ENCODE measurements at regions not wholly inside any gene's neighbourhood (a gene's known extent, or its start where the extent isn't known, plus 50 kb on each side); places are given as distances from the start of the nearest gene placed in this dataset.

DNA sequence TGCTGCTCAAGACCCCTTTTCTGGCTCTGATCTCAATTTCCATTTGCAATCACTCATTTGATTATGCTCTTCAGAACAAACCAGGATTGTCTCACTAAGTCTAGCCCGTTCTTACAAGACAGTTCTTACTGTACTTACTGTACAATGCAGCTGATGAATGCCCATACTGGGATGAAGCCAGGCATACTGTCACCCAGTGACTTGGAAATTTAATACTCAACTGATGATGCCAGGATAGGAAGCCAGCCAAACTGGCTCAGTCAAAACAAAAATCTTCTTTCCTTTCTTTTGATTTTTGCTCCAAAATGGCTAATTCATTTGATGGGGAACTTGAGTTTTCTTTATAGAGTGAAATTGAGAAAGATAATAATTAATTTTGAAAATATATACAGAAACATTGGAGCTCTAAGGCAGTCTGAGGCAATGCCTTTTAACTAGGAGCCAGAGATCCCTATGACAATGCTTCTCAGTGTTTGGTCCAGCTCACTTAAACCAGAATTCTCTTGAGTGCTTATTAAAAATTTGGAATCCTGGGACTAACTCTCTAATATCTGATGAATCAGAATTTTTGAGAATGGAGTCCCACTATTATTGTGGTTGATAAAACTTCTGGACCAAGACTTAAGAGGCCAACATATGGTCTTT, 265.6 kb upstream of the THBS1 start:
- peaks cover 0 to 5% (median 0%) of the 10 kb centered on the region in 7 donors for H3K9me3 Mint-ChIP-seq
- DNase-seq, result no peak
- no peaks in the 10 kb centered on the region for H3K4me1 Mint-ChIP-seq
- no peak overlapping the region for H3K27ac Mint-ChIP-seq
- no peaks in the 10 kb centered on the region for H3K36me3 Mint-ChIP-seq
- no peak for ATAC-seq (ENCODE audit: low read depth in 2 of 2)
- no peaks in the 10 kb centered on the region for H3K27me3 Mint-ChIP-seq
- no peak overlapping the region for H3K4me3 Mint-ChIP-seq

DNA sequence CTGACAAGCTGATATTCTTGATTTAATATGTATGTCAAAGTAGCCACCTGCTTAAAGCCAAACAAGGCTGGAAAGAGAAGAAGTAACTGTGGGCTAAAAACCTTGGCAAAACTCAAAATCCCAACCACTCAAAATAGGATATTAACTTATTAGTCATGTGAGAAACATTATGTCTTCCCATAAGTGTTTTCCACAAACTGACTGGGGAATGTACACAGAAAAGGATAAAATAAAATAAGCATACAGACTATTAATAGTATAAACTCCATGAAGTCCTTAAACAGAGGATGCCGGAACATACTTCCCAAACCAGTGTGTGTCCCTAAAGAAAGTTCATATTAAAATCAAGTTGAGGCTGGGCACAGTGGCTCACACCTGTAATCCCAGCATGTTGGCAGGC, 263.7 kb upstream of the THBS1 start:
- Mint-ChIP-seq H3K9me3 (peaks cover 4 to 22% (median 7%) of the 10 kb centered on the region in 7 donors), H3K36me3 (no peaks in the 10 kb centered on the region), H3K4me3 (no peak overlapping the region), H3K4me1 (no peaks in the 10 kb centered on the region), H3K27ac (no peak overlapping the region), H3K27me3 (no peaks in the 10 kb centered on the region)
- no peak for ATAC-seq (ENCODE audit: low read depth in 2 of 2)
- DNase-seq, result no peak

DNA sequence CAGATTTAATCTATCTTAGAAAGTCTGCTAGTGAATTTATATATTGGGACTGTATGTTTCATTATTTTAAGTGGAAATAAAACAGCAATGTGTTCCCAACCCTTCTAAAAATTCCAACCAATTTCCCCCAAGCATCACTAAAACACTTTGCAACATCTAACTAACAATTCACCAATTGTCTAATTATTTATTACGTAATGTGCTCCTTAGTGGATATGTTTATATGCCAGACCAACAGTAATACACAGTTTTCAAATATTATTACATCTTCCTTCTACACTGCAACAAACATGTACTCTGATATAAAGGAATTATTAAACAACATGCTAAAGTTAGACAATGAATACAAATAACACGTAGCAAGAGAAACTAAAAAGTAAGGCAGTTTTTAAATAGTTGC, 262.6 kb upstream of the THBS1 start:
- no peak overlapping the region for H3K27ac Mint-ChIP-seq
- H3K36me3 Mint-ChIP-seq, result no peaks in the 10 kb centered on the region
- H3K4me1 Mint-ChIP-seq, result no peaks in the 10 kb centered on the region
- no peak overlapping the region for H3K4me3 Mint-ChIP-seq
- no peak for ATAC-seq (ENCODE audit: low read depth in 2 of 2)
- DNase-seq, result no peak
- H3K9me3 Mint-ChIP-seq, result peaks cover 4 to 25% (median 7%) of the 10 kb centered on the region in 7 donors
- H3K27me3 Mint-ChIP-seq, result no peaks in the 10 kb centered on the region

DNA sequence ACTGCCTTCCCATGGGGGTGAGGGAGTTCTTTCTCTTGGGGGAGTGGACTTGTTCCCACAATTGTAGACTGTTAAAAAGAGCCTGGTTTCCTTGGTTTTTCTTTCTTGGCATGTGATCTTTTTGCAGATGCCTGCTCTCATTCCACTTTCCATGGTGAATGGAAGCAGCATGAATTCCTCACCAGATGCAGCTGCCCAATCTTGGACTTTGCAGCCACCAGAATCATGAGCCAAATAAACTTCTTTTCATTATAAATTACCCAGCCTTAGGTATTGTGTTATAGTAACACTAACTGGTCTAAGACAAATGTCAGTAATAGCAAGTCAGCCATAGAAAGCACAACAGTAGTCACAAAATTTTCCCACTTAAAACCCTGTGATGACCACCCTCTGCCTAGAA, 260.5 kb upstream of the THBS1 start:
- peaks cover 0 to under 1% (median 0%) of the 10 kb centered on the region in 3 donors for H3K27me3 Mint-ChIP-seq
- H3K4me3 Mint-ChIP-seq, result no peak overlapping the region
- H3K27ac Mint-ChIP-seq, result no peak overlapping the region
- DNase-seq, result no peak
- H3K36me3 Mint-ChIP-seq, result no peaks in the 10 kb centered on the region
- peaks cover 4 to 25% (median 7%) of the 10 kb centered on the region in 7 donors for H3K9me3 Mint-ChIP-seq
- H3K4me1 Mint-ChIP-seq, result no peaks in the 10 kb centered on the region
- no peak for ATAC-seq (ENCODE audit: low read depth in 2 of 2)

DNA sequence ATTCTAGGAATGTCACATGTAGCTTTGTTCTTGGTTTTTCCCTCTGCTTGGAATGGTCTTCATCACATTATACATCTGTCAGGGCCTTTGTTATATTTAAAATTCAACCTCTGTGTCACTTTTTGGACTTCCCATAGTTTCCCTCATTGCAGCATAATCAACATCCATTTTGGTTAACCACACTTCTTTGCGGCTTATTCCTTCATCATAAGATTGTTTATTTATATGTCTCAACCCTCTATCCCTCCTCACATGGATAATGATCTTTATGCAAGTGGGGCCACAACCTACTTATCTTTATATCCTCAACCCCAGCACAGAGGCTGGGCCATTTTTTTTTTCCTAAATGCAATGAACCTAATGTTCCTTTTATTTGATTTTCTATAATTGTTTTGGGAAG, 260.0 kb upstream of the THBS1 start:
- no peaks in the 10 kb centered on the region for H3K36me3 Mint-ChIP-seq
- DNase-seq (no peak), ATAC-seq (ENCODE audit: low read depth in 2 of 2) (no peak)
- peaks cover 4 to 25% (median 8%) of the 10 kb centered on the region in 7 donors for H3K9me3 Mint-ChIP-seq
- H3K27me3 Mint-ChIP-seq, result peaks cover 0 to 6% (median 0%) of the 10 kb centered on the region in 3 donors
- no peak overlapping the region for H3K4me3 Mint-ChIP-seq
- H3K27ac Mint-ChIP-seq, result no peak overlapping the region
- no peaks in the 10 kb centered on the region for H3K4me1 Mint-ChIP-seq

DNA sequence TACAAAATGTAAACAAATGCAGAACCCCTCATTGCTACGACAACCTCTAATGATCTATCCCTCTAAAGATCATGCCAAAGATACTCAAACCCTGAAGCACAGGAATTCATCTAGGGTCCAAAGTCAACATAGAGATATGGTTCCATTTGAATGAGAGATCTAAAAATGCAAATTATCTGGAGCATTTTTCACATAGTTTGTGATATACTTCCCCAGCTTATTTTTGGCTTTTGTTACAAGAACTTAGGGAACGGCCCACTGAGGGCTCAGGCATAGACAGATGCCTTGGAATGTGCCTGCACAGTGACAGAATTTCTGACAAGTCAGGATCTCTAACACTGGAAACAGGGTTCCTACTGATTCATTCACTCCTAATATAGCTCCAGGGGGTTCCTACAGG, 258.9 kb upstream of the THBS1 start:
- Mint-ChIP-seq H3K4me3 (no peak overlapping the region), H3K9me3 (peaks cover 4 to 25% (median 9%) of the 10 kb centered on the region in 7 donors)

DNA sequence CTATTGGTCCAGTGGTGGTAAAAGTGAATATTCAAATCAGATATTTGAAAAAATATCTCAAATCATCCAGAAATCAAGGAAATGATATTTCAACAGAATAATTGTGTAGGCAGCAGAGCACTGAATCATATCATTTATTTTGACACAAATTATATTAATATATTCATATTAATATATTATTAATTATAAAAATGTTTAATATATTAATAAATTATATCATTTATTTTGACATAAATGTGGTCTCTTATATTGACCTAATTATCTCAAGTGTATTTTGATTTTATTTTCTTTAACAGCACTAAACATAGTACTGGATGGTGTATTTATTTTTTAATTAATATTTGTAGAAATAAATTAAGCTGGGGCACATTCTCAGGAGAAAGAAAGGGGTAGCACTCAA, 257.7 kb upstream of the THBS1 start:
- Mint-ChIP-seq H3K27ac (no peak overlapping the region), H3K36me3 (no peaks in the 10 kb centered on the region), H3K4me3 (no peak overlapping the region), H3K4me1 (no peaks in the 10 kb centered on the region), H3K27me3 (peaks cover 0 to 12% (median 0%) of the 10 kb centered on the region in 3 donors), H3K9me3 (peaks cover 4 to 25% (median 9%) of the 10 kb centered on the region in 7 donors)
- no peak for ATAC-seq (ENCODE audit: low read depth in 2 of 2)
- DNase-seq, result no peak

More for the DNA sequence above, 258.9 kb upstream of the THBS1 start:
- Mint-ChIP-seq H3K36me3 (no peaks in the 10 kb centered on the region), H3K27ac (no peak overlapping the region), H3K4me1 (no peaks in the 10 kb centered on the region), H3K27me3 (peaks cover 0 to 12% (median 0%) of the 10 kb centered on the region in 3 donors)
- DNase-seq (no peak), ATAC-seq (ENCODE audit: low read depth in 2 of 2) (no peak)

DNA sequence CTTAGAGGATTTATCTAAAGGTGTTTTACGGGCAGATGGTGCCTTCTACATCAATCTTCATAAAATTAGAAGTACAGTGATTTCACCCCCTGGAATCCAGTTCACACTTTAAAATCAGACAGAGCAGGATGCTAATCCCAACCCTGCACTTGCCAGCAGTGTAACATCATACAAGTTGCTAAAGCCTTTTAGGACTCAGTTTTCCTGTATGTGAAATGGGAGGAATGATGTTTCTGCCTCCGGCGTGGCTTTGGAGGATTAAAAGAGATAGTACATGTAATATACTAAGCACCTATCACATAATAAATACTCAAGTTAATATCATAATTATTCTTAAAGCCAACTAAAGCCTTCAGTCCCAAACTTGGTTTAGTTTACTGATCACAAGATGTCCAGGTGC, 257.2 kb upstream of the THBS1 start:
- ATAC-seq (ENCODE audit: low read depth in 2 of 2), result no peak

DNA sequence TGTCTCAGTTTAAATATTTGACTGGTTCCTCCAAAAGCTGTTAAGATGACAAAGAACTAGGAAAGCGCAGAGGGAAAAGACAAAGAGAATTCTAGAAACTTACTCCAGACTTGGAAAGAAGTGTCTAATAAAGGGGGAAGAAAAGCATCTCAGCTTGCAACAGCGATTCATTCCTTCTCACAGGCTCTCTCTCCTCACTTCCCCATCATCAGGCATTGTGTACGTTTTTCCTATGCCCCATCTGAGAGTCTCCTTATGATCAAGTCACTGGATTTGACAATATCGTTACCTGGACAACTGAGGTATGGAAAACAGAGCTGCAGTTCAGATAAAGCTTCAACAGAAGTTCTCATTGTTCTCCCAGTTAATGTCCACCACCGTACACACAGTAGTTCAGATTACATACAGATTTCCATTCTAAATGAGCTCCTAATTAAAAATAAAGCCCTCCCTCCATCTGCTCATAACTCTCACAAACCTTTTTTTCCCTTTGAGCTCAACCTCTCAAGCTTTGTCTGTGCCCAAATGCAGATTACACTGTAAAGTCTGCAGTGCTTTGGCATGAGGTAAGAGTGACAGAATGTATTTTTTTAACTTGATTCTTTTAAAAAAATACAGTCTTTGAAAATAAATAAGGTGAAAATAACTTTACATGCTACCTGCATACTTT, 254.4 kb upstream of the THBS1 start:
- ATAC-seq (ENCODE audit: low read depth in 2 of 2) (no peak), DNase-seq (no peak)
- Mint-ChIP-seq H3K4me1 (no peaks in the 10 kb centered on the region), H3K27ac (no peak overlapping the region), H3K27me3 (peaks cover 0 to 12% (median 0%) of the 10 kb centered on the region in 3 donors), H3K9me3 (peaks cover 0 to 9% (median 0%) of the 10 kb centered on the region in 7 donors), H3K36me3 (no peaks in the 10 kb centered on the region), H3K4me3 (no peak overlapping the region)

More for the DNA sequence above, 257.2 kb upstream of the THBS1 start:
- Mint-ChIP-seq H3K27me3 (peaks cover 0 to 12% (median 0%) of the 10 kb centered on the region in 3 donors), H3K9me3 (peaks cover 4 to 25% (median 9%) of the 10 kb centered on the region in 7 donors), H3K36me3 (no peaks in the 10 kb centered on the region), H3K4me3 (no peak overlapping the region), H3K4me1 (no peaks in the 10 kb centered on the region), H3K27ac (no peak overlapping the region)
- DNase-seq, result no peak

DNA sequence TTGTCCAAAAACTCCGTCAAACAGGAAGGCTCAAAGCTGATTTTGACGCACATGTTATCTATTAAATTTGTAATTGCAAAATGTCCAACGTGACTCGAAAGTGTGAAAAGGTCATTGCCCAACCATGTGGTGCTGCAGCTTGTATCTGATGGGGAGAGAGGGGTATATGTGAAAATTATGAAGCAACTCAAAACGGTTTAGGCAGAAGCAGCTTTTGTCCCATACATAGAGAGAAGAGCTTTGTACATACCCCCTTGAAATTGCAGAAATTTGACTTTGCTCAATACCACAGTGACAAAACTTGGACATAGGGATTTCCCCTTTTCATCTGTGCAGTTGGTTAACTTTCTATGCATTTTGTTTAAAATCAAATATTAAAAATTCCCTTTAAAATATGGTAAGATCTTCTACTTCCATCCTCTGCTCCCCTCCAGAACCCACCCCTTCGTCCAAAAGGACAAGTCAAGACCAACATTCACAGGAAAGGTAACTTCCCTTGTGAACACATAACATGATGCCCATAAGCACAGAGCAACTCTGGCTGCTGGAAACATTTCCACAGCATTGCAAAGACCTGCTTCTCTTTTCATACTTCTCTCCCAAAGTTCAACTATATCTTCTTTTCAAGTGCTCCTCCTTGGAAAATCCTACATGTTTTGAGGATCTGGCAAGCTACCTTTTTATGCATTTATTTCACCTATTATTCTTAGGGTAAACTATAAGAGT, 253.7 kb upstream of the THBS1 start:
- Mint-ChIP-seq H3K27me3 (peaks cover 0 to 12% (median 0%) of the 10 kb centered on the region in 3 donors), H3K4me3 (no peak overlapping the region), H3K4me1 (no peaks in the 10 kb centered on the region), H3K9me3 (peaks cover 0 to 3% (median 0%) of the 10 kb centered on the region in 7 donors), H3K27ac (no peak overlapping the region), H3K36me3 (no peaks in the 10 kb centered on the region)
- no peak for ATAC-seq (ENCODE audit: low read depth in 2 of 2)
- no peak for DNase-seq

DNA sequence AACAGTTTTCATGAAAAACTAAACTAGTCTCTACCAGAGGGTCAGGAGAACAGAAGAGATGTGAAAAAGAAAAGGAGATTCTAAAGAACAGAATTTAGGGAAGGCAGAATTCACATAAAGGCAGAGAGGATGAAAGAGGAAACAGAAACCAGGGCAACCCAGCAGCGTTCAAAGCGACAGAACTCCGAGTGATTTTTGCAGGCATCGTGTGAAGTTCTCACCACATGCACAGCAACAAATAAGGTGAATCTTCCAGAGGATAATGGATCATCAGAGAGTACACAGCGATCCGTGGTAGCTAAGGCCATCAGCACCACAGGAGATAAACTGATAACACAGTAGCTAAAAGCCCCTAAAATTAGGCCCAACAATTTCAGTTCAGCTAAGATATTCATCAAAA, 250.8 kb upstream of the THBS1 start:
- peaks cover 0 to 12% (median 0%) of the 10 kb centered on the region in 3 donors for H3K27me3 Mint-ChIP-seq
- no peaks in the 10 kb centered on the region for H3K36me3 Mint-ChIP-seq
- H3K4me1 Mint-ChIP-seq, result no peaks in the 10 kb centered on the region
- H3K9me3 Mint-ChIP-seq, result peaks cover 0 to 2% (median 0%) of the 10 kb centered on the region in 7 donors
- DNase-seq (no peak), ATAC-seq (ENCODE audit: low read depth in 2 of 2) (no peak)
- H3K27ac Mint-ChIP-seq, result no peak overlapping the region
- no peak overlapping the region for H3K4me3 Mint-ChIP-seq

DNA sequence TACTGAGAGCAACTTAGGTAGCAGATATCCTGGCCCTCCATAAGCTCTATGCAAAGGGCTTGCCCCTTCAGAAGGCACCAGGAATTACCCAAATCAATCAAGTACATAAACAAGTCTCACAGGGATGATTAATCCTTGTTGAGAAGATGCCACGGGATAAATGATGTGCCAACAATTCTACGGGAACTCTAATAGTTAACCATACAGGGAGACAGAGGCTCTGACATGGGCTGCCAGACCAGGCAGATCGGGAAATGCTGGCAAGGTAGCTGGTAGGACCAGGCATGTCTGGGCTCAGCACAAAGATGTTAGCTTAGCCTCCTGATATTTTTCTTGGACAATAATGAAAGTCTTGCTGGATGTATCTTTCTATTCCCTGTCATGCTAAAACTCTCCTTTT, 249.3 kb upstream of the THBS1 start:
- Mint-ChIP-seq H3K4me3 (no peak overlapping the region), H3K27me3 (no peaks in the 10 kb centered on the region), H3K36me3 (no peaks in the 10 kb centered on the region), H3K9me3 (peaks cover 0 to 2% (median 0%) of the 10 kb centered on the region in 7 donors), H3K27ac (no peak overlapping the region), H3K4me1 (no peaks in the 10 kb centered on the region)
- DNase-seq (no peak), ATAC-seq (ENCODE audit: low read depth in 2 of 2) (no peak)

DNA sequence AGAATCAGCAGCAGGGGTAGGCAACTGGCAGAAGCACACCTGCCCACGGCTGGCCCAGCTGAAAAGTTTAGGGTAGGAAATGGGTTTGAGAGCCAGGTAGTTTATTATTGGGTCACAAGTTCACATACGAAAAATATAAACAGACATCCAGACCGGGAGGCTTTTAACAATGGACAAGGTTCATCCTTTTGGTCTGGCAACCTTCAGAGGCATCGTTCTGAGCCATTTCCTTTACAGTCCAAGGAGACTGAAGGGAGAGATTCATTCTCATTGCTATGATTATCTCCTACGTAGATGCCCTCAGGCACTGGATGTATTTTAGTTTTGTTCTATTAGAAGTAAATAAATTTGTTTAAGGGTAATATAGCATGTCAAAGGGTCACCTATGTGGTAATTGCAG, 248.0 kb upstream of the THBS1 start:
- no peak for DNase-seq
- peaks cover 0 to 2% (median 0%) of the 10 kb centered on the region in 7 donors for H3K9me3 Mint-ChIP-seq
- no peak overlapping the region for H3K4me3 Mint-ChIP-seq
- H3K27ac Mint-ChIP-seq, result no peak overlapping the region
- no peaks in the 10 kb centered on the region for H3K27me3 Mint-ChIP-seq
- no peak for ATAC-seq (ENCODE audit: low read depth in 2 of 2)
- no peaks in the 10 kb centered on the region for H3K36me3 Mint-ChIP-seq
- no peaks in the 10 kb centered on the region for H3K4me1 Mint-ChIP-seq

DNA sequence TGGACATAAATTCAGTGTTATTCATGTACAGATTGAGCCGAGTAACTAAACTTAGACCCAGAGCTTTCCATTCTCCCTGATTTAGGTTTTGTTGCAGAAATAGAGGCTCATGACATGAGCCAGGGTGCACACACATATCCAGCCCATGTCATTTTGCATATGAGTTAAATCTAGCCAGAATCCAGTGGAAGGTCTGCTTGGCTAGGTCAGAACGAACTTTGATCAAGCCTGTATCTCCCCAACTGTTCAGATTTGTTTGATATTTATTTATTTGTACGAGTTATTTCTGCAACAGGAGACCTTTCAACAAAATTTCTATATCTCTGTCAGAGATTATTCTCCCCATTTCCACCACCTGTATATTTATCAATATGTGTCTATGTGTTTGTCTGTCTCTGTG, 247.5 kb upstream of the THBS1 start:
- no peak for ATAC-seq (ENCODE audit: low read depth in 2 of 2)
- no peaks in the 10 kb centered on the region for H3K36me3 Mint-ChIP-seq
- H3K9me3 Mint-ChIP-seq, result peaks cover 0 to 2% (median 0%) of the 10 kb centered on the region in 7 donors
- H3K27ac Mint-ChIP-seq, result no peak overlapping the region
- H3K27me3 Mint-ChIP-seq, result no peaks in the 10 kb centered on the region
- no peak overlapping the region for H3K4me3 Mint-ChIP-seq
- no peaks in the 10 kb centered on the region for H3K4me1 Mint-ChIP-seq
- DNase-seq, result no peak

Measured in naive B cell (primary cell).